PFSK-1 (cell line): ENCODE measurements at regions not wholly inside any gene's neighbourhood (a gene's known extent, or its start where the extent isn't known, plus 50 kb on each side); places are given as distances from the start of the nearest gene placed in this dataset.

Source experiments
- POLR2AphosphoS5 ChIP-seq: IDR thresholded peaks from 2 replicates; pipeline ENCODE4 v1.6.1; 2012; ENCODE audit warnings: low read depth, mild to moderate bottlenecking, control low read depth, low read length, moderate library complexity
- SIN3A ChIP-seq: IDR thresholded peaks from 2 replicates; pipeline ENCODE4 v1.6.1; 2012; ENCODE audit warnings: mild to moderate bottlenecking, low read length, moderate library complexity, borderline replicate concordance; ENCODE audit not compliant: insufficient read depth
- TAF1 ChIP-seq: IDR thresholded peaks from 2 replicates; pipeline ENCODE4 v1.6.1; 2012; ENCODE audit warnings: low read length, control low read depth, borderline replicate concordance; ENCODE audit not compliant: insufficient read depth

- TF ChIP-seq SIN3A (no peak), POLR2AphosphoS5 (no peak), TAF1 (no peak)
These were observed 483.8 kb upstream of the SPRED2 start for GRCh38 chr2:65916177-65916576.
